MM.1S (cell line): ENCODE measurements at regions not wholly inside any gene's neighbourhood (a gene's known extent, or its start where the extent isn't known, plus 50 kb on each side); places are given as distances from the start of the nearest gene placed in this dataset.

Experiments used
- EZH2 ChIP-seq: fragments of 300-600 bp; sonication (generic); optimal IDR thresholded peaks from 2 replicates; pipeline ENCODE3; 2017; ENCODE audit warnings: low read depth, mild to moderate bottlenecking, antibody characterized with exemption, low read length, mixed read lengths
- TF ChIP-seq, protein P1 (sequence below): fragments of 300-600 bp; sonication (generic); IDR thresholded peaks from 2 replicates; pipeline ENCODE4 v1.5.1; 2016; ENCODE audit warnings: antibody characterized with exemption, low read length, mixed read lengths

DNA sequence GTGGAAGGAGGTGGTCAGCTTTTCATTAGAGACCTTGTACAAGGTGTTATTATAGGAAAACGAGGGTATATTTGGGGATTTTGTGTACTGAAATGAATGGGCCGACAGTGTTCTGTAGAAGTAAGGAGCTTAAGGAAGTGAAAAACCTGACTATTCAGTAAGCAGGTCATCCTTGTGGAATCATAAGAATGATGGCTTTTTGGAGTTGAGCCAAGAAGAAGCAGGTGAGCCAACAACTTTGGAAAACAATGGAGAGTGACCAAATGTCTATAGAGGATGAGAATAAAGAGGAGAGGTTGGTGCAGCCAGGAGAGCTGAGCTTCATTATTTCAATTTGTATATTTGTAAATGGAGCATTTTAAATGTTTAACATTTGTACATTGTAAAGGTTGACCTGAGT, 595.7 kb downstream of the CCSER2 start:
- TF ChIP-seq, protein P1, sequence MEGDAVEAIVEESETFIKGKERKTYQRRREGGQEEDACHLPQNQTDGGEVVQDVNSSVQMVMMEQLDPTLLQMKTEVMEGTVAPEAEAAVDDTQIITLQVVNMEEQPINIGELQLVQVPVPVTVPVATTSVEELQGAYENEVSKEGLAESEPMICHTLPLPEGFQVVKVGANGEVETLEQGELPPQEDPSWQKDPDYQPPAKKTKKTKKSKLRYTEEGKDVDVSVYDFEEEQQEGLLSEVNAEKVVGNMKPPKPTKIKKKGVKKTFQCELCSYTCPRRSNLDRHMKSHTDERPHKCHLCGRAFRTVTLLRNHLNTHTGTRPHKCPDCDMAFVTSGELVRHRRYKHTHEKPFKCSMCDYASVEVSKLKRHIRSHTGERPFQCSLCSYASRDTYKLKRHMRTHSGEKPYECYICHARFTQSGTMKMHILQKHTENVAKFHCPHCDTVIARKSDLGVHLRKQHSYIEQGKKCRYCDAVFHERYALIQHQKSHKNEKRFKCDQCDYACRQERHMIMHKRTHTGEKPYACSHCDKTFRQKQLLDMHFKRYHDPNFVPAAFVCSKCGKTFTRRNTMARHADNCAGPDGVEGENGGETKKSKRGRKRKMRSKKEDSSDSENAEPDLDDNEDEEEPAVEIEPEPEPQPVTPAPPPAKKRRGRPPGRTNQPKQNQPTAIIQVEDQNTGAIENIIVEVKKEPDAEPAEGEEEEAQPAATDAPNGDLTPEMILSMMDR, result no peak
- TF ChIP-seq EZH2, result no peak
